ENCODE measurements at regions not wholly inside any gene's neighbourhood (a gene's known extent, or its start where the extent isn't known, plus 50 kb on each side); places are given as distances from the start of the nearest gene placed in this dataset.

- Histone ChIP-seq H3K4me1 (no peaks in the 10 kb centered on the region), H3K27ac (no peak overlapping the region), H3K27me3 (no peaks in the 10 kb centered on the region), H3K4me3 (no peak overlapping the region), H3K9me3 (no peaks in the 10 kb centered on the region), H3K36me3 (ENCODE audit: low read depth, missing control alignments) (no peaks in the 10 kb centered on the region)
- TF ChIP-seq CTCF (IDR thresholded peaks at IDR 0.05) (no peak), POLR2A (IDR thresholded peaks at IDR 0.05) (no peak)
- no peak for DNase-seq
- intact Hi-C loops (cut with DNase I; ENCODE audit: low total_unique reads) = no loop called here
- 67 to 78% methylated on average over 12 of the region's 12 CpGs for WGBS, 2 donors
Observed at GRCh38 chr2:235201756-235202155, 249.9 kb downstream of the SH3BP4 start.

DNA sequence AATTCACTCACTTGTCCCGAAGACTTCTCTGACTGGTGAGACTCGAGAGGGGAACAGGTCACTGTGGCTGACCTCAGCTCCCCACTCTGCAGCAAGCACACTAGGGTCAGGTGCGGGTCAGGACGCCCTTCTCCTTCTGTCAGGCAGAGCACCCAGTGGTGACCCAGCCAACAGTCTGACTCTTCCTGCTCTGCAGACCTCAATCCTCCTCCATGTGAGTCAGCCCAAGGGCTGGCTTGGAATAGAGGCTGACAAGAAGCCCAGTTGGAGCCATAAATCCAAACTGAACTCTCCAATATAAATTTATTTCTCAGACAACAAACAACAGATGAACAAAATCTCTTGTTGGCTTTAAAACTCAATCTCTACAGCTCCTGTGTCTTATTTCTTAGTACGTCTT is 253.1 kb downstream of the SH3BP4 start:
- DNase-seq = no peak
- intact Hi-C loops (cut with DNase I; ENCODE audit: low total_unique reads) = no loop called here
- Histone ChIP-seq H3K27me3 (no peaks in the 10 kb centered on the region), H3K27ac (no peak overlapping the region), H3K9me3 (no peaks in the 10 kb centered on the region), H3K4me3 (no peak overlapping the region), H3K36me3 (ENCODE audit: low read depth, missing control alignments) (no peaks in the 10 kb centered on the region), H3K4me1 (no peaks in the 10 kb centered on the region)
- TF ChIP-seq POLR2A (IDR thresholded peaks at IDR 0.05) (no peak), CTCF (IDR thresholded peaks at IDR 0.05) (no peak)
- WGBS, 2 donors = 80 to 87% methylated on average over 4 to 5 of the region's 5 CpGs

DNA sequence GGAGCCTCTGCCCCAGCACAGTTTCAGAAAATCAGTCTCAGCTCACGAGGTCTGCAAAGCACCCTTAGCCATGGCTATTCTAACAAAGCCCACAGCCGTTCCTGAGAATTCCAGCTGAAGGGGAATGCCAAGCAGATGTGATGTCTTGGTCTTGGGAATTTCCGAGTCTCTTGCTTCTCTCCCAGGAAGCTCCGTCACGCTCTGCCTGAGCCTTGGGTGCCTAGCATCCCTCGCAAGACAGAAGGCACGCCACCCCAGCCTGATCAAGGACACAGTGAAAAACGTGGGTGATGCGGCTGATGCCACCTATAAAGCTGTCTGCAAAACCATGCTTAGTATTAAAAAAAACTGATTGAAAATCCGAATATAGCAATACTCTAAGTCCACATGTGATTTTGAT is 254.6 kb downstream of the SH3BP4 start:
- no peaks in the 10 kb centered on the region for H3K9me3 ChIP-seq
- no peaks in the 10 kb centered on the region for H3K27me3 ChIP-seq
- H3K36me3 ChIP-seq (ENCODE audit: low read depth, missing control alignments) = no peaks in the 10 kb centered on the region
- H3K4me3 ChIP-seq = no peak overlapping the region
- TF ChIP-seq POLR2A (IDR thresholded peaks at IDR 0.05) = no peak
- TF ChIP-seq CTCF (IDR thresholded peaks at IDR 0.05) = no peak
- WGBS, 2 donors = 77% methylated on average over 9 to 10 of the region's 10 CpGs
- DNase-seq = no peak
- H3K27ac ChIP-seq = no peak overlapping the region
- H3K4me1 ChIP-seq = no peaks in the 10 kb centered on the region
- intact Hi-C loops (cut with DNase I; ENCODE audit: low total_unique reads) = no loop called here

DNA sequence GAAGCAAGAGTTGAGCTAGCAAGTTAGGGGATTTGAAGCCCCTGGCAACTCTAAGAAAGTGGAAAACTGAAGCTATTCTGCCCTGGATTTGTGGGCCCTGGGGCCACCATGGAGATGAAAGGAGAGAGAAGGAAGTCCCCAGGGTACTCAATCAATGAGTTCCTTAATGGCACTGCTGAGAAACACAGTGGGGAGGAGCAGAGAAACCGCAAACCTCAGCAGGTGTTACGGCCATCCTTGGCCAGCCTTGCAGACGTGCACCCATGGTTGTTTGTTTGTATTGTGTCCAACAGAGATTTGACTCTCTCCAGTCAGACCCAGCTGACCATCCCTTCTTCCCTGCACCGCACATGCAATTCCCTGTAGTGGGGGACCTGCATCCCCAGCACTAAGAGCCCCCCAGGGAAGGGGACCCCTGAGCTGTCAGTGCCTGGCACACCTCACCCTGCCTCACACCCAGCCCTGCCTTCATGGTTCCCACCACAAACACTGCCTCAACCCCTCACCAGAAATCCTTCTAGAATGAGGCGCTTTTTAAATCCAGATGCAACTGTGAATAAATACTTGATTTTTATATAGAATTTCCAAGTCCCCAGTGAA is 255.3 kb downstream of the SH3BP4 start:
- Histone ChIP-seq H3K36me3 (ENCODE audit: low read depth, missing control alignments) (no peaks in the 10 kb centered on the region), H3K9me3 (no peaks in the 10 kb centered on the region), H3K27ac (no peak overlapping the region), H3K4me3 (no peak overlapping the region), H3K27me3 (no peaks in the 10 kb centered on the region), H3K4me1 (no peaks in the 10 kb centered on the region)
- intact Hi-C loops (cut with DNase I; ENCODE audit: low total_unique reads) = no loop called here
- no peak for TF ChIP-seq CTCF (IDR thresholded peaks at IDR 0.05)
- TF ChIP-seq POLR2A (IDR thresholded peaks at IDR 0.05) = no peak
- no peak for DNase-seq
- 70% methylated on average over 5 of the region's 5 CpGs for WGBS, 2 donors

- H3K36me3 ChIP-seq (ENCODE audit: low read depth, missing control alignments) = no peaks in the 10 kb centered on the region
- H3K27me3 ChIP-seq = no peaks in the 10 kb centered on the region
- no peak overlapping the region for H3K4me3 ChIP-seq
- no peaks in the 10 kb centered on the region for H3K4me1 ChIP-seq
- no peak overlapping the region for H3K27ac ChIP-seq
- H3K9me3 ChIP-seq = no peaks in the 10 kb centered on the region
- no peak for DNase-seq
- intact Hi-C loops (cut with DNase I; ENCODE audit: low total_unique reads) = no loop called here
- TF ChIP-seq POLR2A (IDR thresholded peaks at IDR 0.05) = no peak
- no peak for TF ChIP-seq CTCF (IDR thresholded peaks at IDR 0.05)
- WGBS, 2 donors = 28 to 43% methylated on average over 2 of the region's 2 CpGs
Observed at GRCh38 chr2:235211056-235211455, 259.2 kb downstream of the SH3BP4 start.

Measured in testis (tissue), 2 donors.